ENCODE measurements at regions not wholly inside any gene's neighbourhood (a gene's known extent, or its start where the extent isn't known, plus 50 kb on each side); places are given as distances from the start of the nearest gene placed in this dataset.

DNA sequence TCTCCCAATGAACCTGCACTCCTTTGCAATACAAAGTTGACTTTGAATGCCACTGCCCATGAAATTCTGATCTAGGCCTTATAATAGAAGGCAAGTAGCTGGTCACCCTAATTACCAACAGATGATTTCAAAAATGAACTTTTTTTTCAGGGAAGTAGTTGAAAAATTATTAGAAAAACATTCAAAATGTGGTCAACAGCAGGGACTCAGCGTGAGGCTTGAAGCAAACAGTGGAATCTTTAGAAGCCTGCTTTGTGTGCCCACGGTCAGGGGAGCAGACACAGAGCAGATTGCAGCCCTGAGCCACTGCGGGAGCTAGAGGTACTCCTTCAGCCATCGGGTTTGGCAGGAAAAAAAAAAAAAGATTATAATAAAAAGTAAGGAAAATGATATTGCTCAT lies 87.1 kb upstream of the HEY2 start:
- no peak for DNase-seq

DNA sequence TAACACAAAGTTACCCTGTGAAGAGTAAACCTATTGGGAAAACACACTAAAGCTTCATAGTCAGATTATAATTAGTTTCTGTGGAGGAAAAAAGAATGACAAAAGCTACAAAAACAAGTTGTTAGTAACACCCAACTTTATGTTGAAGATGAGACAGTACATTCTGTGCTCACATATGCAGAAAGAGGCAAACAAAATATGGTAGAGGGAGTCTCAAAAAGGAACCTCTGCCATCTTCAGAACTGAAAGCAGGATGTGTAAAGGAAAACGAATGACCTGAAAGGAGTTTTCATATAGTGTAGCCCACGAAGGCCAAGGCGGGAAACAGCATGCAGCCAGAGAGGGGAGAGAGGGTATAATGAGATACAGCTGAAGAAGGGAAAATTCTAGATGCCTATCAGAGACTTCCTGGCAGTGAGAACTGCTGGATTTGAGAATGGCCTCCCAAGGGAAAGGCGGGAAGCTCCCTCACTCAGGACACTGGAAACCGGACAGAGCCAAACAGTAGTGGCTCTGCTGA lies 84.1 kb upstream of the HEY2 start:
- DNase-seq: no peak

DNA sequence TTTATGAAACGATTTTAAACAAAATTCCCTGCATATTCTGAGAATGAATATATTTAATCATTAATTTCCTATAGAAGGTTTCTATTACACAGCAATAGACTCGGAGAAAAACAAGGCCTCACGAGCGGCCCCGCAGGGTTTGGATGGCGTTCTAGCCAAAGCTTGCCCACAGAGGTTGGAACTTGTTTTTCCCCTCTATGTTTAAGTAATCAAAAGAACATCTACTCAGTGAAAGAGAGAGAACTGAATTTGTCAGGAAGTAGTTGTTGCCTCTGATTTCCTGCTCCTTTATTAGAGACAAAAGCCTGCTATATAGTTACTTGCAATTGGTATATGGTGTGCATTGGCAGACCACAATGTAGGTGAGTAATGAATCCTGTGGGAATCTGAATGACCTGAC lies 82.1 kb upstream of the HEY2 start:
- no peak for DNase-seq

DNA sequence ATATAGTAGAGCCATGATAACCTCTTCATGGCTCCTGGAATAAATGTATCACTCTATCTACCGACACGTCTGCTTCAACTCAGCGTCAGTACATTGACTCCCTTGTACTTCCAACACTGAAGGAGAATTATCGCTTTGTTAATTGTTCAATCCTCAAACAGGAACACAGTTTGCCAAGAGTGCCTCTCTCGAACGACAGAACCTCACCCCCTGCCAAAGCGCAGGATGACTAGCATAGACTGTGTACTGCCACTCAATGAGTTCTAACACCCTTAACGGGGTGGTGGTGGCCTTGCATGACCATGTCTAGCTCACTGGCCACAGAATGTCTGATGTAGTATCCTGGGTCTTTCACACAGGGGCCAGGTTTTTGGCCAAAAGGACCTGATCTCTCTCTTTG lies 81.4 kb upstream of the HEY2 start:
- DNase-seq: no peak

DNA sequence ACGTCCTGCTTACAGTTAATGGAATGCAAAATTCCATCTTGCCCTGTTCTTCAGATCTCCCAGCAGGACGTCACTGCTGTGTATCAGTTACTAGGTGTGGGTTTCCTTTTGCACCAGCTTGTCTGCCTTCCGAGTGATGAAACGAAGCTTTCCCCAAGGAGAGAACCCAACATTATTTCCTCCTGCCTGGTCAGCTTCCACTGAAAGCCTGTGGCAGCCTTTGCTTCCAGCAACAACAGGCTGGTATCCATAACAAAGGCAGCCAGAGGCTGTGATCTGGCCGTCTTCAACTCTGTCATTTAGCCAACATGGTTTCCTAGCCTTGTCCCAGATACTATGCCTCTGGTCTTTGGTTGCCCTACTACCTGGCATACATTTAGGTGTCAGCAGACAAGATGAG lies 78.9 kb upstream of the HEY2 start:
- DNase-seq: peak; percentile 85

DNA sequence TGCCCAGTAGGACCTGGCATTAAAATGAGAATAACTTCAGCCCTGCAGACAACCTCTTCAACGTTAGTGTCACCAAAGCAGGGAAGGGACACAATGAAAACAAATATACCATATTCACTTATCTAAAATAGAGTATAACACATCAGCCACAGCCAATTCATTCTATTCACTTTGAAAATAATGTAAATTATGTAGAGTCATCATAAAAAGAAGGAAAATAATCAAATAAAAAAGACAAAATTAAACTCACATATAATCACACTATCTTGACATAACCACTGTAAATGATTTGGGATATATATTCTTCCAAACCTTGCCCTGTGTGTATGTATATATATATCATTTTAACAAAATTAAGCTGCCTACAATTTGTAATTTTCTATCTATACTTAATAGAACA lies 78.1 kb upstream of the HEY2 start:
- DNase-seq: no peak

DNA sequence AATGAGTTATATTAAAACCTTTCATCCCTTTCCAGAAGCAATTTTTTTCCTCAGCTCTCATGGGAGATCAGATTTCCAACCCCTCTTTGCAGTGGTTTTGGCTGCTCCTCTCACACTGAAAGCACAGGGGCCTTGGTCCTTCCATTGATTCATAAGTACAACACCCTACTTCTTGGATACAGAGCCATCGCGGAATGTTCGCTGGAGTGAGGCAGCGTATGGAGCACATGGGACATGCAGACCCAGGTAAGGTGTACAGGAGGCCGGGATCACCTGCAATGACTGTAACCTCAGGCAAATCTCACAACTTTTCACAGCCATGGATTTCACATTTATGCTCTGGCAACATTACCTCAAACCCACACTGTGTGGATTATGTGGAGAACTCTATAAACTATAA lies 75.2 kb upstream of the HEY2 start:
- no peak for DNase-seq

DNA sequence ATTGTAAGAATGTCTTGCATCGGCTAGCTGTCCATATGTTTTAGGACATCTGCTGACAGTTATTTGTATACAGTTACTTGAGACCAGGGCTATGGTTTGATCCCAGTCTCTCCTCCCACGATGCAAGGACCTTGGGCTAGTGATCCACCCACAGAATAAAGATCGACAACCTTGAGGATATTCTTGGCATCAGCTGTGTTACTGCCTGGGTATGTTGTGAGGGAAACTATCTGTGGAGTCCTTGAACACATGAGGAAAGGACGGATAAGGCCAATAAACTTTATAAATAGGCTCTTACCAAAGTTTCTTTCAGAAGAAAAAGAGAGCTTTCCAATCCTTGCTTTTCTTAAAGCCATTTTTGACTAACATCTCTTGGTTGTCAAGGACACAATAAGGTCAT lies 70.8 kb upstream of the HEY2 start:
- no peak for DNase-seq

DNA sequence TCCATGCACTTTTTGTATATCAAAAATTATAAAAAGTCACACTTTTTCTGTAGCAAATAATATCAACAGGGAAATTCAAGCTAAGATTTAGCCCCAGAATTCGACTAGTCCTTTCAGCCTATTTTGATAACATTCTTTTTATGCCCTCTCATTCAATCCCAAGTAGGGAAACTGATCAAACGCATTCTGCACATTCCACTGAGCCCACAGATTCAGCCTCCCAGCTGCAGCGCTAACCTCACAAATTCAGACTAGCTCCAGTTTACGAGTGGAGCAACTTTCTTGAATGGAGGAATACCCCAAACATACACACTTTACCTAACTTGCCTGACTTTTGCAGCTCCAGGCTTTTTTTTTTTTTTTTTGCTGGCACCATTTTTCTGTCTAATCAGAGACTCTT lies 70.3 kb upstream of the HEY2 start:
- no peak for DNase-seq

DNA sequence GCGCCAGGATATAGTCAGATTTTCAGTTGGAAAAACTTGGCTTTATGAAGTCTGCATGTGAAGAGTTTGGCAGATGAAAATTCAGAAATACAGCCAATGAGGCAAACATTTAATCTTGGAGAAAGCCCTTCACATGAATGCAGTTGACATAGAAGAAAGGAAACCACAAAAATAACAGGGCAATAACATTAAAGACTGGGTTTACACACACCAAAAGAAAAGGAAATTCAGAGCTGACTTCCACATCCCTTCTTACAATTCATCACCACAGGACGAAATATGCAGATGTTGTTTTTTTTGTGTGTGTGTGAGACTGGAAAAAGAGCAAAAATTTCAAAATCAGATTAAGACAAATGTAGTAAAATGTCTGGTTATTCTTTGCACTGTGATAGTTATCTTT lies 69.8 kb upstream of the HEY2 start:
- DNase-seq: no peak

DNA sequence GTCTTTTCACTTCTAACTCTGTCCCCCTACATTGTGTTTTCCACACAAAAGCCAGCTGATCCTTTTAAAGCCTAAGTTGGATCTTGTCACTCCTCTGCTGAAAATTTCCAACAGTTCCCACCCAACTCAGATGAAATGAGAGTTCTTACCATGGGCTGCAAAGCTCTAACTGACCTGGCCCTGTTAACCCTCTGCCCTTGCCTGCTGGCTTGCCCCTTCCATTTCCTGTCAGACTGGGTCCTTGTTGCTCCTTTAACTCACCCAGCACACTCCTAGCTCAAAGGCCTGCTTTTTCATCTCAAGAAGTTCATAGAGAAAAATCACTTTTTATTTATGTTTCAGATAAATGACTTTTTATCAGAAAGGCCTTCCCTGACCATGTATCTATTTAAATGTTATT lies 66.5 kb upstream of the HEY2 start:
- DNase-seq: no peak

DNA sequence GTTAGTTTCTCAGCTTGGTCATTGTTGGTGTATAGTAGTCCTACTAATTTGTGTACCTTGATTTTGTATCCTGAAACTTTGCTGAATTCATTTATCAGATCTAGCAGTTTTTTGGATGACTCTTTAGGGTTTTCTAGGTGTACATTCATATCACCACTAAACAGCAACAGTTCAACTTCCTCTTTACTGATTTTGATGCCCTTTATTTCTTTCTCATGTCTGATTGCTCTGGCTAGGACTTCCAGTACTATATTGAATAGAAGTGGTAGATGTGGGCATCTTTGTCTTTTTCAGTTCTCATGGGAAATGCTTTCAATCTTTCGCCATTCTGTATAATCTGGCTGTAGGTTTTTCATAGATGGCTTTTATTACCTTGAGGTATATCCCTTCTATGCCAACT lies 61.3 kb upstream of the HEY2 start:
- DNase-seq: no peak

DNA sequence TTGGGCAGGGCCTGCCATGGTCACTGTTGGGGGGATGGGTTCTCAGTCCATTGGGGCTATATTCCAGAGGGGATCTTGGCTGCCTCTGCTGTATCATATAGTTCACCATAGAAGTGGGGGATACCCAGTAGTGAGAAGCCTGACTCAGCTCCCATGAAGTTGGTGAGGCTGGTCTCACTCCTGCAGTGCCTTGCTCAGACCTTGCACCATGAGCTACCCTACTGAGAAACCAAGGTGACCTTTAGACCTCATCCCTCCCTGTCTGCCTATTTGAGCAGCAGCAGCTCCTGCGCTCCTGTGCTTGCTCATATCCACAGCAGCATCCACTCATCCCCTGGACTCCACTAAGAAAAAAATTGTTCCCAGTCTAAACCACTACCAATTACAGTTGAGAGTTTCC lies 56.0 kb upstream of the HEY2 start:
- DNase-seq: no peak

DNA sequence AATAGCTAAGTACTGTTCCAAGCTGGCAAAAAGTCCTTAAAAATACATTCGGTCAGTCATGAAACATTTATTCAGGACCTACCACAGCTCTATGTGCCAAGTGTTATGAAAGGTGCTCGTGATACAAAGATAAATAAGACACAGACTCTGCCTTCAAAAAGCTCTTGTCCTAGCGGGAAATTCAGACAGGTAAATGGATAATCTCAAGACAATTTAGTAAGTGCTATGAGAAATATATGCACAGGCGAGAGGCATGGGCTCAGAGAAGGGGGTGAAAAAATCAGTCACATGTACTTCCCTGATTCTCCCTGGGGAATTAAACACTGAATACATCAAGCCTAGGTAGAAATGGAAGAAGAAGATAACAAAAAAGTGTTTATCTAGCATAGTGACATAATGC lies 49.8 kb upstream of the HEY2 start:
- DNase-seq: no peak
